ENCODE measurements at regions not wholly inside any gene's neighbourhood (a gene's known extent, or its start where the extent isn't known, plus 50 kb on each side); places are given as distances from the start of the nearest gene placed in this dataset.
A peak's percentile ranks its signal among the peaks of the same experiment; 100 is the strongest.

GRCh38 chr14:38837343-38838048, 265.5 kb downstream of the SEC23A start:
- Histone ChIP-seq H3K4me3 (ENCODE audit: control insufficient read depth in 1 of 7, extremely low read depth in 1 of 7, insufficient read depth in 4 of 7, low read depth in 2 of 7, low read length in 6 of 7) (no peak overlapping the region), H3K36me3 (ENCODE audit: control insufficient read depth in 4 of 4, insufficient read depth in 4 of 4, low read length in 3 of 4) (no peaks in the 10 kb centered on the region), H3K27ac (ENCODE audit: insufficient read depth in 1 of 2, low read depth in 1 of 2, low read length in 2 of 2, poor library complexity in 1 of 2, severe bottlenecking in 2 of 2) (no peak overlapping the region), H3K9me3 (ENCODE audit: control extremely low read depth in 1 of 5, control insufficient read depth in 4 of 5, insufficient read depth in 2 of 5, low read depth in 1 of 5, low read length in 4 of 5) (no peaks in the 10 kb centered on the region), H3K4me1 (ENCODE audit: control extremely low read depth in 1 of 4, control insufficient read depth in 4 of 4, insufficient read depth in 4 of 4, low read length in 3 of 4) (peaks cover 0 to 10% (median 8%) of the 10 kb centered on the region in 4 experiments), H3K27me3 (replicated peaks in 2 of 5; ENCODE audit: control insufficient read depth in 4 of 5, insufficient read depth in 5 of 5, low read length in 4 of 5) (no peaks in the 10 kb centered on the region)
- ChIA-PET POLR2A (no interaction called here), CTCF (no interaction called here)
- DNase-seq = no peak
- WGBS (ENCODE audit: insufficient coverage) = 93% methylated on average over 15 of the region's 17 CpGs

- CTCF ChIA-PET = no interaction called here
- Histone ChIP-seq H3K9me3 (ENCODE audit: control extremely low read depth in 1 of 5, control insufficient read depth in 4 of 5, insufficient read depth in 2 of 5, low read depth in 1 of 5, low read length in 4 of 5) (no peaks in the 10 kb centered on the region), H3K27ac (ENCODE audit: insufficient read depth in 1 of 2, low read depth in 1 of 2, low read length in 2 of 2, poor library complexity in 1 of 2, severe bottlenecking in 2 of 2) (no peak overlapping the region), H3K27me3 (replicated peaks in 2 of 5; ENCODE audit: control insufficient read depth in 4 of 5, insufficient read depth in 5 of 5, low read length in 4 of 5) (no peaks in the 10 kb centered on the region), H3K36me3 (ENCODE audit: control insufficient read depth in 4 of 4, insufficient read depth in 4 of 4, low read length in 3 of 4) (no peaks in the 10 kb centered on the region), H3K4me3 (ENCODE audit: control insufficient read depth in 1 of 7, extremely low read depth in 1 of 7, insufficient read depth in 4 of 7, low read depth in 2 of 7, low read length in 6 of 7) (no peak overlapping the region), H3K4me1 (ENCODE audit: control extremely low read depth in 1 of 4, control insufficient read depth in 4 of 4, insufficient read depth in 4 of 4, low read length in 3 of 4) (peaks cover 0 to 10% (median 8%) of the 10 kb centered on the region in 4 experiments)
- DNase-seq = no peak
- 97% methylated on average over 6 of the region's 7 CpGs for WGBS (ENCODE audit: insufficient coverage)
- POLR2A ChIA-PET = no interaction called here
These were observed 266.5 kb downstream of the SEC23A start for GRCh38 chr14:38836539-38836938.

- no peaks in the 10 kb centered on the region for H3K9me3 ChIP-seq (ENCODE audit: control extremely low read depth in 1 of 5, control insufficient read depth in 4 of 5, insufficient read depth in 2 of 5, low read depth in 1 of 5, low read length in 4 of 5)
- no peaks in the 10 kb centered on the region for H3K36me3 ChIP-seq (ENCODE audit: control insufficient read depth in 4 of 4, insufficient read depth in 4 of 4, low read length in 3 of 4)
- peaks cover 0 to 10% (median 6%) of the 10 kb centered on the region in 4 experiments for H3K4me1 ChIP-seq (ENCODE audit: control extremely low read depth in 1 of 4, control insufficient read depth in 4 of 4, insufficient read depth in 4 of 4, low read length in 3 of 4)
- no peaks in the 10 kb centered on the region for H3K27me3 ChIP-seq (replicated peaks in 2 of 5; ENCODE audit: control insufficient read depth in 4 of 5, insufficient read depth in 5 of 5, low read length in 4 of 5)
- ChIA-PET CTCF (no interaction called here), POLR2A (no interaction called here)
- no peak overlapping the region for H3K4me3 ChIP-seq (ENCODE audit: control insufficient read depth in 1 of 7, extremely low read depth in 1 of 7, insufficient read depth in 4 of 7, low read depth in 2 of 7, low read length in 6 of 7)
- H3K27ac ChIP-seq (ENCODE audit: insufficient read depth in 1 of 2, low read depth in 1 of 2, low read length in 2 of 2, poor library complexity in 1 of 2, severe bottlenecking in 2 of 2) = no peak overlapping the region
- WGBS (ENCODE audit: insufficient coverage) = 94% methylated on average over 15 of the region's 18 CpGs
- DNase-seq = no peak
These were observed 267.2 kb downstream of the SEC23A start for GRCh38 chr14:38835874-38836273.

GRCh38 chr14:38828183-38828827, 274.7 kb downstream of the SEC23A start:
- no peak overlapping the region for H3K27ac ChIP-seq (ENCODE audit: insufficient read depth in 1 of 2, low read depth in 1 of 2, low read length in 2 of 2, poor library complexity in 1 of 2, severe bottlenecking in 2 of 2)
- CTCF ChIA-PET = no interaction called here
- POLR2A ChIA-PET = no interaction called here

GRCh38 chr14:38824706-38825105, 278.3 kb downstream of the SEC23A start:
- H3K27ac ChIP-seq (ENCODE audit: insufficient read depth in 1 of 2, low read depth in 1 of 2, low read length in 2 of 2, poor library complexity in 1 of 2, severe bottlenecking in 2 of 2) = no peak overlapping the region
- peaks cover 0 to 11% (median 6%) of the 10 kb centered on the region in 4 experiments for H3K4me1 ChIP-seq (ENCODE audit: control extremely low read depth in 1 of 4, control insufficient read depth in 4 of 4, insufficient read depth in 4 of 4, low read length in 3 of 4)
- no peaks in the 10 kb centered on the region for H3K27me3 ChIP-seq (replicated peaks in 2 of 5; ENCODE audit: control insufficient read depth in 4 of 5, insufficient read depth in 5 of 5, low read length in 4 of 5)
- CTCF ChIA-PET = no interaction called here
- no peaks in the 10 kb centered on the region for H3K36me3 ChIP-seq (ENCODE audit: control insufficient read depth in 4 of 4, insufficient read depth in 4 of 4, low read length in 3 of 4)
- no peaks in the 10 kb centered on the region for H3K9me3 ChIP-seq (ENCODE audit: control extremely low read depth in 1 of 5, control insufficient read depth in 4 of 5, insufficient read depth in 2 of 5, low read depth in 1 of 5, low read length in 4 of 5)
- no CpG with 5 or more reads among the region's 2 CpGs for WGBS (ENCODE audit: insufficient coverage)
- POLR2A ChIA-PET = no interaction called here
- DNase-seq = no peak
- H3K4me3 ChIP-seq (ENCODE audit: control insufficient read depth in 1 of 7, extremely low read depth in 1 of 7, insufficient read depth in 4 of 7, low read depth in 2 of 7, low read length in 6 of 7) = no peak overlapping the region

More at GRCh38 chr14:38828183-38828827, 274.7 kb downstream of the SEC23A start:
- 63% methylated on average over 5 of the region's 5 CpGs for WGBS (ENCODE audit: insufficient coverage)
- DNase-seq = peak; percentile 19 to 80 (median 63)
- H3K4me1 ChIP-seq (ENCODE audit: control extremely low read depth in 1 of 4, control insufficient read depth in 4 of 4, insufficient read depth in 4 of 4, low read length in 3 of 4) = peaks cover 0 to 11% (median 6%) of the 10 kb centered on the region in 4 experiments
- no peaks in the 10 kb centered on the region for H3K36me3 ChIP-seq (ENCODE audit: control insufficient read depth in 4 of 4, insufficient read depth in 4 of 4, low read length in 3 of 4)
- no peak overlapping the region for H3K4me3 ChIP-seq (ENCODE audit: control insufficient read depth in 1 of 7, extremely low read depth in 1 of 7, insufficient read depth in 4 of 7, low read depth in 2 of 7, low read length in 6 of 7)
- H3K9me3 ChIP-seq (ENCODE audit: control extremely low read depth in 1 of 5, control insufficient read depth in 4 of 5, insufficient read depth in 2 of 5, low read depth in 1 of 5, low read length in 4 of 5) = no peaks in the 10 kb centered on the region
- H3K27me3 ChIP-seq (replicated peaks in 2 of 5; ENCODE audit: control insufficient read depth in 4 of 5, insufficient read depth in 5 of 5, low read length in 4 of 5) = no peaks in the 10 kb centered on the region

GRCh38 chr14:38818555-38818954, 284.5 kb downstream of the SEC23A start:
- Histone ChIP-seq H3K9me3 (ENCODE audit: control extremely low read depth in 1 of 5, control insufficient read depth in 4 of 5, insufficient read depth in 2 of 5, low read depth in 1 of 5, low read length in 4 of 5) (no peaks in the 10 kb centered on the region), H3K27me3 (replicated peaks in 2 of 5; ENCODE audit: control insufficient read depth in 4 of 5, insufficient read depth in 5 of 5, low read length in 4 of 5) (no peaks in the 10 kb centered on the region), H3K4me1 (ENCODE audit: control extremely low read depth in 1 of 4, control insufficient read depth in 4 of 4, insufficient read depth in 4 of 4, low read length in 3 of 4) (no peaks in the 10 kb centered on the region), H3K27ac (ENCODE audit: insufficient read depth in 1 of 2, low read depth in 1 of 2, low read length in 2 of 2, poor library complexity in 1 of 2, severe bottlenecking in 2 of 2) (no peak overlapping the region), H3K36me3 (ENCODE audit: control insufficient read depth in 4 of 4, insufficient read depth in 4 of 4, low read length in 3 of 4) (no peaks in the 10 kb centered on the region), H3K4me3 (ENCODE audit: control insufficient read depth in 1 of 7, extremely low read depth in 1 of 7, insufficient read depth in 4 of 7, low read depth in 2 of 7, low read length in 6 of 7) (no peak overlapping the region)
- POLR2A ChIA-PET = no interaction called here
- no CpG with 5 or more reads among the region's 1 CpG for WGBS (ENCODE audit: insufficient coverage)
- CTCF ChIA-PET = no interaction called here
- DNase-seq = no peak

GRCh38 chr14:38808734-38809455, 294.1 kb downstream of the SEC23A start:
- CTCF ChIA-PET = interaction anchor here (0.8 kb wide), 1 partner anchor 15 kb away, joined by 3 read pairs; no protein-coding TSS in a partner anchor

More at GRCh38 chr14:38808734-38809455, 294.1 kb downstream of the SEC23A start:
- Histone ChIP-seq H3K9me3 (ENCODE audit: control extremely low read depth in 1 of 5, control insufficient read depth in 4 of 5, insufficient read depth in 2 of 5, low read depth in 1 of 5, low read length in 4 of 5) (peaks cover 0 to 1% (median 0%) of the 10 kb centered on the region in 5 experiments), H3K4me3 (ENCODE audit: control insufficient read depth in 1 of 7, extremely low read depth in 1 of 7, insufficient read depth in 4 of 7, low read depth in 2 of 7, low read length in 6 of 7) (no peak overlapping the region), H3K4me1 (ENCODE audit: control extremely low read depth in 1 of 4, control insufficient read depth in 4 of 4, insufficient read depth in 4 of 4, low read length in 3 of 4) (no peaks in the 10 kb centered on the region), H3K36me3 (ENCODE audit: control insufficient read depth in 4 of 4, insufficient read depth in 4 of 4, low read length in 3 of 4) (no peaks in the 10 kb centered on the region), H3K27me3 (replicated peaks in 2 of 5; ENCODE audit: control insufficient read depth in 4 of 5, insufficient read depth in 5 of 5, low read length in 4 of 5) (no peaks in the 10 kb centered on the region), H3K27ac (ENCODE audit: insufficient read depth in 1 of 2, low read depth in 1 of 2, low read length in 2 of 2, poor library complexity in 1 of 2, severe bottlenecking in 2 of 2) (no peak overlapping the region)
- DNase-seq = no peak
- POLR2A ChIA-PET = no interaction called here
- WGBS (ENCODE audit: insufficient coverage) = 97% methylated on average over 6 of the region's 7 CpGs
